RPMI8226 (cell line): ENCODE measurements at regions not wholly inside any gene's neighbourhood (a gene's known extent, or its start where the extent isn't known, plus 50 kb on each side); places are given as distances from the start of the nearest gene placed in this dataset.
"Not testable (repeated sequence)": the region's sequence is repeated elsewhere in the genome, so short reads cannot be mapped to it uniquely, and the experiment has no call there.

ENCODE experiments used
- DNase-seq: peaks from one replicate; pipeline ENCODE4 v3.0.0-alpha.2; 2015

GRCh38 chr20:30671120-30671519 is 586.3 kb upstream of the DEFB115 start:
- DNase-seq: not testable (repeated sequence)

GRCh38 chr20:30675988-30676564 is 581.4 kb upstream of the DEFB115 start:
- not testable (repeated sequence) for DNase-seq

GRCh38 chr20:30682236-30682635 is 575.2 kb upstream of the DEFB115 start:
- not testable (repeated sequence) for DNase-seq

- DNase-seq: not testable (repeated sequence)
Measured at GRCh38 chr20:30712861-30713260, 544.6 kb upstream of the DEFB115 start.

GRCh38 chr20:30719415-30720199 is 537.9 kb upstream of the DEFB115 start:
- not testable (repeated sequence) for DNase-seq

GRCh38 chr20:30723511-30723910 is 534.0 kb upstream of the DEFB115 start:
- not testable (repeated sequence) for DNase-seq

GRCh38 chr20:30723934-30724687 is 533.4 kb upstream of the DEFB115 start:
- peak; percentile 37 for DNase-seq

GRCh38 chr20:30724688-30725074 is 532.8 kb upstream of the DEFB115 start:
- not testable (repeated sequence) for DNase-seq

GRCh38 chr20:30725188-30725587 is 532.3 kb upstream of the DEFB115 start:
- DNase-seq: not testable (repeated sequence)

GRCh38 chr20:30728271-30728885 is 529.1 kb upstream of the DEFB115 start:
- DNase-seq: not testable (repeated sequence)
